SH-SY5Y (cell line): ENCODE measurements at regions not wholly inside any gene's neighbourhood (a gene's known extent, or its start where the extent isn't known, plus 50 kb on each side); places are given as distances from the start of the nearest gene placed in this dataset.

Source experiments
- GATA2 ChIP-seq: IDR thresholded peaks from 2 replicates; pipeline ENCODE4 v1.6.1; 2011; ENCODE audit warnings: mild to moderate bottlenecking, low read depth, low read length
- GATA3 ChIP-seq: IDR thresholded peaks from 2 replicates; pipeline ENCODE4 v1.6.1; 2011; ENCODE audit warnings: low read depth, mild to moderate bottlenecking, low read length, moderate library complexity

GRCh38 chr2:217225596-217225995 lies 365.7 kb upstream of the TNP1 start:
- TF ChIP-seq GATA3 (no peak), GATA2 (no peak)
